ENCODE measurements at regions not wholly inside any gene's neighbourhood (a gene's known extent, or its start where the extent isn't known, plus 50 kb on each side); places are given as distances from the start of the nearest gene placed in this dataset.

DNA sequence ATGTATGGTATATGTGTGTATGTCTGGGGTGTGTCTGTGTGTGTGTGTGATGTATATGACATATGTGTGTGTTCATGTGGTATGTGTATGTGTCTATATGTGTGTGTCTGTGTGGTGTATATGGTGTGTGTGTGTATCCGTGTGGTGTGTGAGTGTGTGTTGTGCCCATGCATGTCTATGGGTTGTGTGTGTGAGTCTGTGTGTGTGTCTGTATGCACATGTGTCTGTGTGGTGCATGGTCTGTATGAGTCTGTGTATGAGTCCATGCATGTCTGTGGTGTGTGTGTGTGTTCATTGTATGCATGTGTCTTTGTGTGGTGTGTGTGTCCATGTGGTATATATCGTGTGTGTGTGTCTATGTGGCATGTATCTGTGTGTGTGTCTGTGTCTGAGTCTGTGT, 168.1 kb upstream of the GSC start:
- H3K4me3 ChIP-seq (ENCODE audit: low read length): no peak overlapping the region
- DNase-seq (ENCODE audit: low read depth): no peak
- TF ChIP-seq, protein P1, sequence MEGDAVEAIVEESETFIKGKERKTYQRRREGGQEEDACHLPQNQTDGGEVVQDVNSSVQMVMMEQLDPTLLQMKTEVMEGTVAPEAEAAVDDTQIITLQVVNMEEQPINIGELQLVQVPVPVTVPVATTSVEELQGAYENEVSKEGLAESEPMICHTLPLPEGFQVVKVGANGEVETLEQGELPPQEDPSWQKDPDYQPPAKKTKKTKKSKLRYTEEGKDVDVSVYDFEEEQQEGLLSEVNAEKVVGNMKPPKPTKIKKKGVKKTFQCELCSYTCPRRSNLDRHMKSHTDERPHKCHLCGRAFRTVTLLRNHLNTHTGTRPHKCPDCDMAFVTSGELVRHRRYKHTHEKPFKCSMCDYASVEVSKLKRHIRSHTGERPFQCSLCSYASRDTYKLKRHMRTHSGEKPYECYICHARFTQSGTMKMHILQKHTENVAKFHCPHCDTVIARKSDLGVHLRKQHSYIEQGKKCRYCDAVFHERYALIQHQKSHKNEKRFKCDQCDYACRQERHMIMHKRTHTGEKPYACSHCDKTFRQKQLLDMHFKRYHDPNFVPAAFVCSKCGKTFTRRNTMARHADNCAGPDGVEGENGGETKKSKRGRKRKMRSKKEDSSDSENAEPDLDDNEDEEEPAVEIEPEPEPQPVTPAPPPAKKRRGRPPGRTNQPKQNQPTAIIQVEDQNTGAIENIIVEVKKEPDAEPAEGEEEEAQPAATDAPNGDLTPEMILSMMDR (conservative IDR thresholded peaks at IDR 0.05; ENCODE audit: low read depth, low read length): no peak

- TF ChIP-seq, protein P1 (conservative IDR thresholded peaks at IDR 0.05; ENCODE audit: low read depth, low read length): no peak
- peak overlapping the region; percentile 19 for H3K4me3 ChIP-seq (ENCODE audit: low read length)
- peak; percentile 4 for DNase-seq (ENCODE audit: low read depth)
Measured at GRCh38 chr14:94936901-94937685, 167.2 kb upstream of the GSC start.

- TF ChIP-seq, protein P1 (conservative IDR thresholded peaks at IDR 0.05; ENCODE audit: low read depth, low read length): no peak
- peak overlapping the region; percentile 19 for H3K4me3 ChIP-seq (ENCODE audit: low read length)
- peak; percentile 99 for DNase-seq (ENCODE audit: low read depth)
Measured at GRCh38 chr14:94936401-94936892, 166.5 kb upstream of the GSC start.

GRCh38 chr14:94935706-94936300, 165.9 kb upstream of the GSC start:
- TF ChIP-seq, protein P1 (conservative IDR thresholded peaks at IDR 0.05; ENCODE audit: low read depth, low read length): no peak

DNA sequence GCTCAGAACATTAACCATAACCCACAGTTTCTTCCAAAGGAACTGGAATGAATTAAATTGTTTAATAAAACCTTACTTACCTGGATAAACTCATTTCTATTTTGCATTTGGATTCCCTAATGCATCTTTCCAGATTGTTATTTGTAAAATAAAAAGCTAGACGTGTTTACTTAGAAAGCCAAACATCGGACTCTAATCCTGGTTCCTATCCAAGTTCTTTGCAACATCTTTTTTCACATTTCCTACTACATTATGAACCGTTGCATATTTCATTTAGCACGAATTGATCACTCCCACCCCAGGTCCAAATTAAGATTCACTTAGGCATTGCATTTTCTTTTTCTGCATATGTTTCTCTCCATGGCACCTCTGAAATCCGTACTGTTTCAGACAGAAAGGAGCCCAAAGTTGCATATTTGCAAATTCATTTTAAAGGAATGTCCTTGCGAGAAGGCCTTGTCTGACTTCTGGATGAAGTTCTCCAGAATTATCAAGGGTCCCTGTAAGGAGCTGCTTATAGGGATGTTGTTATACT, 164.4 kb upstream of the GSC start:
- DNase-seq (ENCODE audit: low read depth): no peak
- TF ChIP-seq, protein P1 (conservative IDR thresholded peaks at IDR 0.05; ENCODE audit: low read depth, low read length): no peak
- H3K4me3 ChIP-seq (ENCODE audit: low read length): no peak overlapping the region

More at GRCh38 chr14:94935706-94936300, 165.9 kb upstream of the GSC start:
- H3K4me3 ChIP-seq (ENCODE audit: low read length): no peak overlapping the region
- no peak for DNase-seq (ENCODE audit: low read depth)

DNA sequence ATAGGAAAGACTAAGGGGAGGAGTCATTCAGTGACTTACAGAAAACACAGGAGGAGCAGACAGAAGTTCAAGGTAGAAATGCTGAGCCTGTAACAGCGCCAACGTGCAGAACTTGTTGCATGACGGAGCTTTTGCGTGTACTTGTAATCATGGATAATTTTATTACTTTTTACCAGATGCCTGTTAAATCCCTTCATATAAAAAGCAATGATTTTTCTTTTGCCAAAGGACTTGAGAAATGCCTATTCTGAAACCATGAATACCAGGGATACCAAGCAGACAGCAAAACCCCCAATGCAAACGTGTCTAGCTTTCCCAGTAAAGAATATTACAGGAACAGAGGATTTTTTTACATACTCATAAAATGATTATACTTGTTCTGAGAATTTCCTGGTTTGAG, 163.6 kb upstream of the GSC start:
- DNase-seq (ENCODE audit: low read depth): no peak
- TF ChIP-seq, protein P1 (conservative IDR thresholded peaks at IDR 0.05; ENCODE audit: low read depth, low read length): no peak
- H3K4me3 ChIP-seq (ENCODE audit: low read length): no peak overlapping the region

Measured in retinal pigment epithelial cell (primary cell).